Ishikawa (cell line): ENCODE measurements at regions not wholly inside any gene's neighbourhood (a gene's known extent, or its start where the extent isn't known, plus 50 kb on each side); places are given as distances from the start of the nearest gene placed in this dataset.

ENCODE experiments used
- CREB1 ChIP-seq: IDR thresholded peaks from 2 replicates; pipeline ENCODE4 v1.6.1; 2012; ENCODE audit warnings: low read depth
- EP300 ChIP-seq: IDR thresholded peaks from 2 replicates; pipeline ENCODE4 v1.6.1; 2012; ENCODE audit warnings: borderline replicate concordance
- RAD21 ChIP-seq: IDR thresholded peaks from 2 replicates; pipeline ENCODE4 v1.6.1; 2012; ENCODE audit warnings: low read depth
- TAF1 ChIP-seq: IDR thresholded peaks from 2 replicates; pipeline ENCODE4 v1.6.1; 2012; ENCODE audit warnings: low read depth, mild to moderate bottlenecking
- TEAD4 ChIP-seq: IDR thresholded peaks from 2 replicates; pipeline ENCODE4 v1.6.1; 2012
- YY1 ChIP-seq: IDR thresholded peaks from 2 replicates; pipeline ENCODE4 v1.6.1; 2012; ENCODE audit warnings: low read depth
- ZBTB7A ChIP-seq: IDR thresholded peaks from 2 replicates; pipeline ENCODE4 v1.6.1; 2012; ENCODE audit warnings: low read depth
- TF ChIP-seq, protein P1 (sequence below): IDR thresholded peaks from 2 replicates; pipeline ENCODE4 v1.6.1; 2012

DNA sequence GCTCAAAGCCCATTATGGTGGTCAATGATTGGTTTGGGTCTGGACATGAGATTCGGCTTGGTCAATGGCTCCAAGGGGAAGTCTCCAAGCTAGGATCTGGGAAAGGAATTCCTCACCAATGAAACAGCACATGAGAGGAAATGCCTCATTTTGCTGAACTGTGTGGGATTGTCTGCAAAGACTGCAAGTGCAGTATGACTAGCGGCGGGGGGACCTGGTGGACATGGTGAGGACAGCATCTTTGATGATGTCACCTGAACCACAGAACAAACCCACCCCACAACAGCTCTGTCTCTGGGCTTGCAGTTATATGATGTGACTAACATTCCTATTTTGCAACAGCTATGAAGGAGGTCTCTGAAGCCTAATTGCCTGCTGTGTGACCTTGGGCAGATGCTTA, 50.6 kb upstream of the NKD1 start:
- TF ChIP-seq TEAD4 (no peak), YY1 (no peak), TAF1 (no peak), CREB1 (no peak), EP300 (no peak), ZBTB7A (no peak), RAD21 (no peak)
- TF ChIP-seq, protein P1, sequence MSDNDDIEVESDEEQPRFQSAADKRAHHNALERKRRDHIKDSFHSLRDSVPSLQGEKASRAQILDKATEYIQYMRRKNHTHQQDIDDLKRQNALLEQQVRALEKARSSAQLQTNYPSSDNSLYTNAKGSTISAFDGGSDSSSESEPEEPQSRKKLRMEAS = no peak
